Muscle of leg (tissue), 3 donors: ENCODE measurements at regions not wholly inside any gene's neighbourhood (a gene's known extent, or its start where the extent isn't known, plus 50 kb on each side); places are given as distances from the start of the nearest gene placed in this dataset.

Experiments
- DNase-seq: peaks from one replicate; pipeline ENCODE4 v3.0.0; 2013
- H3K27ac ChIP-seq: one replicate; pipeline ENCODE4 v1.5.1; 2013; ENCODE audit warnings: mild to moderate bottlenecking, low read length, control low read depth
- H3K27me3 ChIP-seq: one replicate; pipeline ENCODE4 v1.6.1; 2013; ENCODE audit warnings: low read length; ENCODE audit not compliant: control insufficient read depth, insufficient read depth
- H3K36me3 ChIP-seq: one replicate; pipeline ENCODE4 v1.6.1; 2013; ENCODE audit warnings: low read length; ENCODE audit not compliant: control insufficient read depth, insufficient read depth
- H3K4me1 ChIP-seq: one replicate; pipeline ENCODE4 v1.6.1; 2013; ENCODE audit warnings: low read length; ENCODE audit not compliant: control insufficient read depth, insufficient read depth
- H3K4me3 ChIP-seq: one replicate; pipeline ENCODE4 v1.5.1; 2013; ENCODE audit warnings: low read length, control low read depth
- H3K9me3 ChIP-seq: replicated peaks from 2 replicates; pipeline ENCODE4 v1.6.1; 2013; ENCODE audit warnings: low read depth, low read length; ENCODE audit not compliant: control insufficient read depth
- WGBS: methylation state at CpG from one replicate; pipeline ENCODE4 v1.1.5; 2013; ENCODE audit warnings: missing lambda C conversion rate; ENCODE audit not compliant: insufficient coverage; 5-methylcytosine and 5-hydroxymethylcytosine counted together

- peaks cover 7% of the 10 kb centered on the region for H3K4me1 ChIP-seq
- no peak overlapping the region for H3K4me3 ChIP-seq
- no peaks in the 10 kb centered on the region for H3K9me3 ChIP-seq
- DNase-seq: no peak
- H3K27ac ChIP-seq: no peak overlapping the region
- H3K36me3 ChIP-seq: no peaks in the 10 kb centered on the region
- H3K27me3 ChIP-seq: peaks cover 2% of the 10 kb centered on the region
- WGBS: 75% methylated on average over 2 of the region's 6 CpGs
These were observed 65.1 kb upstream of the AFF3 start for GRCh38 chr2:100207411-100207885.

GRCh38 chr2:100206731-100207255 is 64.4 kb upstream of the AFF3 start:
- H3K9me3 ChIP-seq: no peaks in the 10 kb centered on the region
- no peak overlapping the region for H3K27ac ChIP-seq
- H3K27me3 ChIP-seq: peaks cover 2% of the 10 kb centered on the region
- H3K4me3 ChIP-seq: no peak overlapping the region
- no CpG with 5 or more reads among the region's 3 CpGs for WGBS
- no peak for DNase-seq
- no peaks in the 10 kb centered on the region for H3K36me3 ChIP-seq
- H3K4me1 ChIP-seq: peaks cover 7% of the 10 kb centered on the region

- Histone ChIP-seq H3K9me3 (no peaks in the 10 kb centered on the region), H3K27ac (no peak overlapping the region), H3K4me3 (no peak overlapping the region), H3K36me3 (no peaks in the 10 kb centered on the region), H3K27me3 (peaks cover 2% of the 10 kb centered on the region), H3K4me1 (peaks cover 4% of the 10 kb centered on the region)
- no peak for DNase-seq
- WGBS: 76% methylated on average over 6 of the region's 7 CpGs
These were observed 62.8 kb upstream of the AFF3 start for GRCh38 chr2:100205174-100205573.

- 83% methylated on average over 6 of the region's 6 CpGs for WGBS
- H3K9me3 ChIP-seq: no peaks in the 10 kb centered on the region
- no peak overlapping the region for H3K4me3 ChIP-seq
- DNase-seq: no peak
- peaks cover 2% of the 10 kb centered on the region for H3K27me3 ChIP-seq
- H3K27ac ChIP-seq: no peak overlapping the region
- H3K36me3 ChIP-seq: no peaks in the 10 kb centered on the region
- H3K4me1 ChIP-seq: peaks cover 19% of the 10 kb centered on the region
These were observed 60.2 kb upstream of the AFF3 start for GRCh38 chr2:100202567-100202966.

GRCh38 chr2:100200985-100201384 is 58.6 kb upstream of the AFF3 start:
- no peaks in the 10 kb centered on the region for H3K36me3 ChIP-seq
- peaks cover 24% of the 10 kb centered on the region for H3K4me1 ChIP-seq
- DNase-seq: no peak
- H3K27me3 ChIP-seq: peaks cover 2% of the 10 kb centered on the region
- H3K9me3 ChIP-seq: no peaks in the 10 kb centered on the region
- 57% methylated on average over 2 of the region's 4 CpGs for WGBS
- no peak overlapping the region for H3K4me3 ChIP-seq
- H3K27ac ChIP-seq: no peak overlapping the region

- WGBS: 100% methylated on average over 3 of the region's 5 CpGs
- H3K27ac ChIP-seq: no peak overlapping the region
These were observed 57.0 kb upstream of the AFF3 start for GRCh38 chr2:100199421-100199820.

GRCh38 chr2:100198461-100199230 is 56.3 kb upstream of the AFF3 start:
- 60% methylated on average over 7 of the region's 13 CpGs for WGBS
- peak overlapping the region; percentile 90 for H3K27ac ChIP-seq
- no peak overlapping the region for H3K4me3 ChIP-seq

More at GRCh38 chr2:100199421-100199820, 57.0 kb upstream of the AFF3 start:
- H3K4me1 ChIP-seq: peaks cover 24% of the 10 kb centered on the region
- H3K4me3 ChIP-seq: no peak overlapping the region
- H3K27me3 ChIP-seq: peaks cover 2% of the 10 kb centered on the region
- H3K36me3 ChIP-seq: no peaks in the 10 kb centered on the region
- no peaks in the 10 kb centered on the region for H3K9me3 ChIP-seq
- no peak for DNase-seq

GRCh38 chr2:100197631-100198153 is 55.3 kb upstream of the AFF3 start:
- peak overlapping the region; percentile 90 for H3K27ac ChIP-seq
- no peaks in the 10 kb centered on the region for H3K36me3 ChIP-seq
- peaks cover 26% of the 10 kb centered on the region for H3K4me1 ChIP-seq
- WGBS: 13% methylated on average over 2 of the region's 8 CpGs
- peaks cover 2% of the 10 kb centered on the region for H3K27me3 ChIP-seq
- no peak overlapping the region for H3K4me3 ChIP-seq
- DNase-seq: peak; percentile 89
- H3K9me3 ChIP-seq: no peaks in the 10 kb centered on the region

More at GRCh38 chr2:100198461-100199230, 56.3 kb upstream of the AFF3 start:
- peaks cover 2% of the 10 kb centered on the region for H3K27me3 ChIP-seq
- DNase-seq: peak; percentile 14
- H3K36me3 ChIP-seq: no peaks in the 10 kb centered on the region
- no peaks in the 10 kb centered on the region for H3K9me3 ChIP-seq
- H3K4me1 ChIP-seq: peaks cover 24% of the 10 kb centered on the region

GRCh38 chr2:100196786-100197494 is 54.5 kb upstream of the AFF3 start:
- WGBS: 80% methylated on average over 14 of the region's 18 CpGs
- H3K9me3 ChIP-seq: no peaks in the 10 kb centered on the region
- peaks cover 26% of the 10 kb centered on the region for H3K4me1 ChIP-seq
- H3K27me3 ChIP-seq: no peaks in the 10 kb centered on the region
- no peak overlapping the region for H3K4me3 ChIP-seq
- peak; percentile 73 for DNase-seq
- peak overlapping the region; percentile 90 for H3K27ac ChIP-seq
- H3K36me3 ChIP-seq: no peaks in the 10 kb centered on the region

- H3K27me3 ChIP-seq: no peaks in the 10 kb centered on the region
- H3K4me3 ChIP-seq: no peak overlapping the region
- WGBS: 100% methylated on average over 1 of the region's 5 CpGs
- peaks cover 26% of the 10 kb centered on the region for H3K4me1 ChIP-seq
- H3K36me3 ChIP-seq: no peaks in the 10 kb centered on the region
- H3K9me3 ChIP-seq: no peaks in the 10 kb centered on the region
- no peak overlapping the region for H3K27ac ChIP-seq
- no peak for DNase-seq
These were observed 53.6 kb upstream of the AFF3 start for GRCh38 chr2:100195942-100196341.
